NCI-H2227 treated with DMSO at 0.1 percent for 48 hours (cell line): ENCODE measurements at regions not wholly inside any gene's neighbourhood (a gene's known extent, or its start where the extent isn't known, plus 50 kb on each side); places are given as distances from the start of the nearest gene placed in this dataset.
"Not testable (repeated sequence)": the region's sequence is repeated elsewhere in the genome, so short reads cannot be mapped to it uniquely, and the experiment has no call there.

Source experiments
- DNase-seq: peaks from one replicate; lab custom pipeline; 2025; lab: John Stamatoyannopoulos, UW

DNA sequence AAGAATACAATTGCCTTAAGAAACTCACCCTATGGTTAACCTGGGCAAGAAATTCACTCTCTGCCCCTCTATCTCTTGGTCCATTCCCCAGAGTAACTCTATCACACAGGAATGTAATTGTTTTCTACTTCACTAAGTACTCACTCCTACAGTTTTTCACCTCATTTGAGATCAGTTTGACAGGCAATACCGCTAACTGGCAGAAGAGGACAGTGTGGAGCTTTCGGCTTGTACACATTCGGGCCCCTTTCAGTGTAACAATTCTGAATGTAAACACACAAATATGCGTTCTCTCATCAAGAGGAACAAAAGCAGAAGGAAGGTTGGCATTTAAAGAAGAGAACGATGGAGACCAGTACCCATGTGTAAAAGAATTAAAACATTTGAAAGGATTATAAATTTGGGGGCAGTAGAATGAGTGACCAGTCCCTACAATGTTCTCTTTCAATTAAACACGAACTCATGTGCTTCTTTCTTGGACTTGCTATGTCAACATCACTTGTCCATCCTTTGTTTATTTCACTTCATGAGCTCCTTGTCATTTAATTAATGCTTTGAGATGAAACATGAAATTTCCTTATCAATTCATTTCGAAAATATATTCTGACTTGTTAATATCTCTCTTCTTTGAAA, 188.5 kb upstream of the GRAMD2B start:
- DNase-seq: no peak

DNA sequence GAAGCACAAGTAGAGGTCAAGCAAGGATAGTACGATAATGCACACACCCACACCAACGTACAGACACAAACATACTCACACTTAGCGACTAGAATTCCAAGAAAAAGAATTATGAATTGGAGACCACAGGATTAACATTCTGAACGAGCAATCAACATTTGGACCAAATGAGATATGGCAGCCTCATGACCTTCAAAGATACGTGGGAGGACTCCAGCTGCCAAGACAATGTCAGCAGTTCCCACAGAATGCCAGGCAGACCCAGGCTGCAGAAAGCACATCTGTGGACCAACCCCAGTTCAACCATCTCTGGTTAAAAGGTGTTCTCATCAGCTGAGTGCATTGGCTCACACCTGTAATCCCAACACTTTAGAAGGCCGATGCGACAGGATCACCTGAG, 187.6 kb upstream of the GRAMD2B start:
- no peak for DNase-seq

DNA sequence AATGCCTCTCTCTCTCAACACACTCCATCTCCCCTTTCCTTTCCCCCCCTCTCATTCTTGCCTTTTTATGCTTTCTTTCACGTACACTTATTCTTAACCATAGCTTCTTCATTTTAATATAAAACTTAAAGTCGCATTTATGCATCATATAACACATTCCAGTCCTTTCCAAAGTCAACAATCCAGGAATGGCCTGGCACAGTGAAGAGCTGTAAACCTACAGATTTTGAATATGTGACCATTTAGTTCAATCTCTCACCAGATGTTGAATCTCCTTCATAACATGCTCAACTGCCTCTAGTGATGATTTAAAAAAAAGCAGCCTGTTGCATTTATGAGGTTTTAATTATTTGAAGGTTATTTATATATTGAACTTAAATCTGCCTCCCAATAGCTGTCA, 186.2 kb upstream of the GRAMD2B start:
- no peak for DNase-seq

DNA sequence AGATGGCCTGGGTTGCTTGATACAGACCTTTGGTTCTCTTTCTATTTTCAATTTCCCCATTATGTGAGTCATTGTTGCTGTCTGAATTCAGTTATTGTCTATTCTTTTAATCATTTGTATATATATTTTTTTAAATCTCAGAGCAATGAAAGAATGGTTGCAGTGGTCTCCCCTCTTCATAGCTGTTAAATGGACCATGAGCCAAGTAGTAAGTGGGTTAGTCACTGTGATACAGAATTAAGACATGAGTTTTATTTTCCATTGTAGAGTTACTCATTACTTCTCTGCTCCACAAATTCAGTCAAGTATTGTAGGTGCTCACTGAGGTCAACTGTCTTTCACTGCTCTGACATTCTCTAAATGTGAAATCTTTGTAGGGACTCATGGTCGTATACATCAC, 174.6 kb upstream of the GRAMD2B start:
- no peak for DNase-seq

DNA sequence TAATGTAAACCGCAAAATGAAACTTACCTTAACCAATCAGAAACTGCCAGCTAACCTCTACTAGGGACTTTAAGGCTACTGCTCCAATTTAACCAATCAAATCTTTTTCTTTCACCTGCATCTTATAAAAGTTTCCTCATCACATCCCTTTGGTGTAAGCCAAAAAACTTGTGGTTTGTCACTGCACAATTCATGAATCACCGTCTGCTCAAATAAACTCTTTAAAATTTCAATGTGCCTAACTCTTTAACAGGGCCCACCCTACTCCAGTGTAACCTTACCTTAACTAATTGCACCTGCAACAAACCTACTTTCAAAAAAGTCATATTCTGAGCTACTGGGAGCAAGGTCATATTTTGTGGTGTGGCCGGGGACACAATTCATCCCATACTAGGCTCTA, 172.2 kb upstream of the GRAMD2B start:
- no peak for DNase-seq

DNA sequence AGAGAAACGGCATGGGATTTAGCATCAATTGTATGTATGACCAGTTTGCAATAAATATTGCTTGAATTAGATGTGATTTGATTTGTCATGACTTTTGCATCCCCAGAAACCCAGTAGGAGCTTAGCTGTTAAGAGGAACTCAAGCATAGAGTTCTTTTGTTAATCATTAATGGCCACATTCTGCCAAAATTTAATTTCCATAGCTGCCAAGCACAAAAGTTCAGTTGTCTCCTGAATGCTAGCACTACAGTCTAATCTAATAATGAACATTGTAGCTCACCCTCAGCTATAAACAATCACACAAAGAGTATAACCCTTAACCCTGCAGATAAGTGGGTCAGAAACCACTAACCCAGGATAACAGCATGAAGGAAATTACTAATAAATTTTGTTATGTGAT, 169.8 kb upstream of the GRAMD2B start:
- no peak for DNase-seq

DNA sequence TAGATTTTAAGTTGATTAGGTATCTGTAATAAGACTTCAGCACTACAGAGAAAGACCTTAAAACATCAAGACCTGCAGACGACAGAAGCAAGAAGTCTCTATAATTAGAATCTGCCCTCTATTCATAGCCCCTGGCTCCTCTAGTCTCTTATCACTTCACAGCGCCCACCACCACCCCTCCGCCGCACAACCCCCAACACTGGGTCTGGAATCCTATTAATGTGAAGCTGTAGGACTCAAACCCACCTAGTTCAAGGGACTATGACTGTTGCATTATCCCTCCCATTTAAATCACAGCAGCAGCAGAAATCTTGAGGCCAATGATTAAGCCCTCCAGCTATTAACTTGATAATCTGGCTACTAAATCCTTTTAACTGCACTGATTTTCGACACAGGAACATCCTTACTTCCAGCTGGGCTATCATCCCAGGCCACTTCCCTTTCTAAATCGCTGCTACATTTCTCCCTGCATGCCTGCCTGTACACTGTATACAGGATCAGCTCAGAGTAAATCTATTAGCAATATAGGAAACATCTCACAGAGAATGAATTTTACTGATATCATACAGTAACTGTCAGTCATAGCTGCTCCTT, 159.5 kb upstream of the GRAMD2B start:
- peak; percentile 10 for DNase-seq

DNA sequence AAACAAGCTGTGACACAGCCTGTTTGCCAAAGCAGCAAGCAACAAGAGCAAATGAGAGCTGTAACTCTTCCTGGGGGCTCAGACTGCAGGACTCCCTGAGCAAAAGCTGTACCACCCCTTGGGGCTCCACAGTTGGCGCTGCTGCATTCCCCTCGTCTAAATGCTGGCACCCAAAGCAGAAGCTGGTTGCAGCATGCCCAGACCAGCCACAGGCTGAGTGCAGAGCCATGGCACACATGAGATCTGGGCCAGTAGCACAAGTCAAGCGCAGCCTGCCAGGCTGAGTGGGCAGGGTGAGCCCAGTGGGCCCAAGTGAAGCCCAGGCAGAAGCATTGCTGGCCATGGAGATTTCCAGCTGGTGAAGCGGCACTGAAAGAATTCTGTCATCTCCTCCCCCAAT, 157.3 kb upstream of the GRAMD2B start:
- DNase-seq: no peak

DNA sequence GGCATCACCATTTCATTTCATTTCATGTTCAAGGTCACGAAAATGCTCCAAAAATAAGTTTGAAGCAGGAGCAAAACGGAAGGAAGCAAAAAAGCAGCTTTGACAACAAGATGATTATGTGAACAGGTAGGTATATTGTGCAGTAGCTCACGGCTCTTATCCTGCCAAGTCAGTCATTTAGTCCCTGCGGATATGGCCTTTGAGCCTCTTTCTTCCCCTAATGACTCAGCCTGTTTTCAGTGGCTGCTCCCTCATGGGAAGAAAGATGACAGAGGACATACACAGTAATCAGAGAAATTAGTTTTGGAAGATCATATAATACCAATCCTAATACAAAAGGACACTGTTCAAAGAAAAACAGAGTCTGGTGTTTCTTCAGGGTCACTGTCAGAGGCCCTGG, 155.8 kb upstream of the GRAMD2B start:
- no peak for DNase-seq

DNA sequence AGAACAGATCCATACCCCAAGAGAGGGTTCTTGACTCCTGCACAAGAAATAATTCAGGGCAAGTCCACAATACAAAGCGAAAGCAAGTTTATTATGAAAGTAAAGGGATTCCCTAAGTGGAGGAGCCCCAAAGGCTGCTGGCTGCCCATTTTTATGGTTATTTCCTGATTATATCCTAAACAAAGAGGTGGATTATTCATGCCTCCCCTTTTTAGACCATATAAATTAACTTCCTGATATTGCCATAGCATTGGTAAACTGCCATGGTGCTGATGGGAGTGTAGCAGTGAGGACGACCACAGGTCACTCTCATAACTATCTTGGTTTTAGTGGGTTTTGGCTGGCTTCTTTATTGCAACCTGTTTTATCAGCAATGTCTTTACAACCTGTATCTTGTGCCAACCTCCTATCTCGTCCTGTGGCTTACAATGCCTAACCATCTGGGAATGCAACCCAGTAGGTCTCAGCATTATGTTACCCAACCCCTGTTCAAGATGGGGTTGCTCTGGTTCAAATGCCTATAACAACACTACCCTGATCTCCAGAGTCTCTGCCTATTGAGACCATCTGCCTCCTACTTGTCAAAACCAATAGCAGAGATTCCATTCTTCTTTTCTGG, 154.4 kb upstream of the GRAMD2B start:
- DNase-seq: no peak

DNA sequence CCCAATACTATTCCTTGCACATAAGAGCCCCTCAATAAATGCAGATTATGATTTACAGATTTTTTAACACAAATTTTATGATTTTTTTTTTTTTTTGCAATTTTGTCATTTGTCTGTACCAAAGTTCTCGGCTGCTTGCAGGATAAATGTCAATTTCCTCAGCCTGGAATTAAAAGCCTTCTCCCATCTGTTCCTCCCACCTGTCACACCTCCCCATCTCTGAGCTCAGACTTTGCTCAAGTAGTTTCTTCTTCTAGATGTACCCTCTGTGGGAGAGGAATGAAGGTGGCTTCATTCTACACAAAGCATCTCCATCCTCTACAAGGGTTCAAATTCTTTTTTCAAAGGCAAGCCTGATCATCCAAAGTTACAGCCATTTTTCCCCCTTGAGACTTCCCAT, 153.7 kb upstream of the GRAMD2B start:
- no peak for DNase-seq

DNA sequence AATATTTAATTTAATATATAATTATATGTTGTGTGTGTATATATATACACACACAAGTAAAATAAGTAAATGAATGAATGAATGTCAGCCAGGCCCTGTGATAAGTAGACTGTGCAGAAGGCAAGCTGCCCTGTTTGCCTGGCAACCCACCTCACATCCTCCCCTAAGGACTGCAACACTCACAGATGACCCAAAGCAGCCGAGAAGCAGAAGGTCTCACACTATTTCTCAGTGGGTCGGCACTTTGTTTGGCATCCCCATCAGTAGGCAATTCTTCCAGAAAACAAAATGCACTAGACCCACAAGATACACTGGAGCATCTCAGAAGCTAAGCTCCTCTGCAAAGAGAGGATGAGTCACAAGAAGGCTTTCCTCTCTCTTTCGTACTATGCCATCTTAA, 152.1 kb upstream of the GRAMD2B start:
- no peak for DNase-seq

DNA sequence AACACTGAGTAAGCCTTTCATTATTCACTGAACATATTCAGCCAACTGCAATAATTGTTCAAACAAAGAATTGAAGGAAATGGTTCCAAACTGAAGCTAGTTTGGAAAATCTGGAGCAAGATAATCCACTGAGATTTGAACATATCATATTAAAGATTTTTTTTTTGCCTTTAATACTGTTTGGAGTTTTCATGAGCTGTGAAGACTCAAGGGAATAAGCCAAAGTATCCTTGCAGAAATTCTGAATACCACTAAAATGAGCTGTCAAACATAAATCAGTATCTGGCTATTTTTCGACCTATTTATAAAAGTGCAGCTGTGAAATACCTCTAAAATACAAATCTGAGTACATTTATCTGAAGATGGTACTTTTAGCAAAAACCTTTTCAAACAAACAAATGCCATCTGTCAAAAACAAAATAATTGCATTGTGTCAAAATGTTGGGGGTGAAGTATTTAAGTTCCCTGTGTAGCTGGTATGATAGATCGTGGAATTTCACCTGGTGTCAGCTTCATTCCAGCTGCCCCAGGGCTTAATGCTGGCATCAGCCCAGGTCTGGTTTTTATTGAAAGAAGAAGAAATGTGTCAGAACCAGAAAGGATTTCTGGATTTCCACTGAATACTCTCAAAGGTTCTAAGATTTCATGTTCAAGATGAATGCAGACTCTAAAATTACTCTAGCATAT, 149.0 kb upstream of the GRAMD2B start:
- peak; percentile 23 for DNase-seq

DNA sequence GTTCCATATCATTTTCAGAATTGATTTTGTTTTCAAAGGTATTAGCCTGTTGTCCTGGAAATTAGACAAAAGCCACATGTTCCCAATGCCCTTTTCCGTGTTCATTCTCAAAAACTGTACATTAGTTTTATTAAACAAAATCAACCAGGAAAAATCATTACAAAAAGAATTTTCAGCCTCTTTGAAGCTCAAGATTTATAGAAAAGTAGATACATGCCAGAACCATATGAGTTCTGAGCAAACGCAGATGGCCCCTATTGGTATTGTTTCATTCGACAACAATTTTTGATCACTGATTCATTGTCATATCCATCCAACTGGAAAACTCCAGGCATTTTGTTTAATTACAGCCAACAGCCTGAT, 148.5 kb upstream of the GRAMD2B start:
- DNase-seq: no peak

DNA sequence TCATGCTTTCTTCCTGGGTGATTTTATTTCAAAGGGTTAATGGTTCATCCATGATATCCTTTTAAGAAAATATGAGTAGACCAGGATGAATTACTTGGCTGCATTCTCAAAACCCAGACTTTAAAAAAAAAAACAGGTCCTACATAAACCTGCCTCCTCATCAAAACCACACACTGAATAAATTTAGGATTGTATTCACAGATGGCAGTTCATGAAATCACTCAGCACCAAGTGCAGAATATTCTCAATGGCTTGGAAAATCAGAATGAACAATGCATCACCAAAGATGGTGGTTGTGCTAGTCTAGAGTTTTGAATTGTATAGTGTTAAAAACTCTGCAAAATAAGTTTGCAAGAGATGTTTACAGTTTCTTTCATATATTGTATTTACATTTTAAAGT, 145.4 kb upstream of the GRAMD2B start:
- no peak for DNase-seq

DNA sequence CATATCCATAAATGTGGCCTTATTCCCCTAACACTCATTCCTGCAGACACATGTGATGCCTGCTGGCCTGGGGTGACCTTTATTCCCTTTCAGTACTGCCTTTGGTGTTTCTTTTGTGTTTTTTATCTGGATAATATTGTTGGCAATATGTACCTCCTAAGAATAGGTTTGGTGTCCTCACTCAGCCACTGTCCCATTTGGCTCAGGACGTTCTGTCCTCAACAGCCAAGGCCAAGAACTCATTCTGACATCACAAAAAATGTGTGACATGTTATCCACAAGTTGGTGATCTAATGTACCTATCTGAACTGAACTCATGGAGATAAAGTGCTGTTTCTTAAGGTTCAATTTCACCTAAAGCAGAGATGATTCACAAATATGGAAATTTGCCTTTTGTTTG, 142.9 kb upstream of the GRAMD2B start:
- no peak for DNase-seq

DNA sequence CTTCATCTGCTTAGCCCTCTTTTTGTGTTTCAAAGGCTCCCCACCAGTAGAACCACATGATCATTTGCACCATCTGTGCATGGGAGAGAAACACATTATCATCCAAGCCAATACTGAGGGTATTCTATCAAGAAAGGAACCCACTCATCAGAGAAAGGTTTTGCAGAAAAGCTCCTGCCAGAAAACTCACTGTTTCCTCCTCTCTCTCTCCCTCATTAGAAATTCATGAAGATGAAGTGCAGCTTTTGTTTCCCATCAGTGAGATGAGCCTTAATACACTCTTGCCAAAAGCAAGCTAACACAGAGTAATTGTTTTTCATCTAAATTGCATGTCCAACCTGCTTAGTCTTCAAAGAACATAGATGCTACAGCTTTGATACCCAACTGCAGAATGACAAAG, 142.4 kb upstream of the GRAMD2B start:
- no peak for DNase-seq

DNA sequence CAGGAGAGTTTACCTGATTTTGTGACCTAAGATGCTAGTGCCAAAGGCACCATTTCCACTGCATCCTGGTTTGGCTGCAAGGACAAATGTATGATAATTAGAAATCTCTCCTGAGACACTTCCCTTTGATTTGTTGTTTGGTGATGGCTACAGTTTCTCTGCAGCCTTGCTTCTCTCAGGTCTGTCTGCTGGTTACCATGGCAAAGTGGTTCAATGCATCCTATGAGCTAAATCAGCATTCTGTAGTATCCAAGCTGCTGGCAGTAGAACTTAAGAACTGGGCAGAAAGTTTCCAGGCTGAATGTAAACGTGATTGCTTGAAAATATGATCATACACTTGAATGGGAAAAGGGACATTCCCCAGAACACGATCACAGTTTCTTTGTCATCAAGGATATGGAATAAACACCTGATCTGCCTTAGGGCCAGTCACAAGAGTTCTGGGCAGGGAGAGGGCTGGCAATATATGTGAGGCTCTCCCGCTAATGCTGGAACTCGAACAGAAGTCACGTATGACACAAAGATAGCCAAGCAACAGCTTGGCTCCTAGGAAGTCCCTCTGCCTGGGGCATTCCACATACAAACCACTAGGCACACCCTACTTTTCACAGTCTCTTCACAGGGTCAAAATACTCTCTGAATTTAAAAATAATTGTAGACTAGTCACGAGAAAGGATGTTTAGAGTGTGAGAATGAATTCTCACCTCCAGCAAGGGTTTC, 138.1 kb upstream of the GRAMD2B start:
- DNase-seq: no peak

DNA sequence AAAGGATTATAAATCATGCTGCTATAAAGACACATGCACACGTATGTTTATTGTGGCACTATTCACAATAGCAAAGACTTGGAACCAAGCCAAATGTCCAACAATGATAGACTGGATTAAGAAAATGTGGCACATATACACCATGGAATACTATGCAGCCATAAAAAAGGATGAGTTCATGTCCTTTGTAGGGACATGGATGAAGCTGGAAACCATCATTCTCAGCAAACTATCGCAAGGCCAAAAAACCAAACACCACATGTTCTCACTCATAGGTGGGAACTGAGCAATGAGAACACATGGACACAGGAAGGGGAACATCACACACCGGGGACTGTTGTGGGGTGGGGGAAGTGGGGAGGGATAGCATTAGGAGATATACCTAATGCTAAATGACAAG, 127.1 kb upstream of the GRAMD2B start:
- DNase-seq: not testable (repeated sequence)

DNA sequence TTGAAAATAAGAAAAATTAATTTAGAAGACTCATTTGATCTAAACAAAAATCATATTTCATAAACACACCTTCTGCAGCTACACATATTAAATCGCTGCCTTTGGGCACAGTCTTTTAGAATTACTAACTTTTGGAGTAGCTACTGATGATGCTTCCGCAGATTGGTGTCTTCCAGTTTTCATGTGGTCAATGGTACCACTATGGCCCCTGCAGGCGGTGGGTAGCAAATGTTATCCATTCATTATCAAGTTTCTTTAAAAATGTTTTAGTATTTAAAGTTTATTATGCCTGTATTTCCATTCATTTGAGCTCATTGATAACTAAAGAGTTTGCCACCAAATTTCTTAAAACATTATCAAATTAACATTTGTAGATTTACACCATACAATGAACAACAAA, 122.9 kb upstream of the GRAMD2B start:
- no peak for DNase-seq

DNA sequence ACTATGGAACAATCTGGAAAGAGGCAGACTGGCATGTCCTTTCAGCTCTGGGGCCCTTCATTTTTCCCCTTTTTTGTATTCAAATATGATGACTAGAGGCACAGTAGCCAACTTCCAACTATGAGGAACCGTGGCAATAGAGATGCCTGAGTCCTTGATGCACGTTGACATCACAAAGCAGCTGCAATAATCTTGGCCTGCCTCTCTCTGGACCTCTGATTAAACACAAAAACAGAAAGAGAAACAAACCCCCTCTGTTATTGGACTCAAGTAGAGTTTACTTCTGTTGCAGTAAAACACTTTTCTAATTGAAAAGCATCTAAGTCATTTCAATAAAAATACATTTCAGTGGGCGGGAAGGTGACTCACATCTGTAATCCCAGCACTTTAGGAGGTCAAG, 122.2 kb upstream of the GRAMD2B start:
- no peak for DNase-seq

DNA sequence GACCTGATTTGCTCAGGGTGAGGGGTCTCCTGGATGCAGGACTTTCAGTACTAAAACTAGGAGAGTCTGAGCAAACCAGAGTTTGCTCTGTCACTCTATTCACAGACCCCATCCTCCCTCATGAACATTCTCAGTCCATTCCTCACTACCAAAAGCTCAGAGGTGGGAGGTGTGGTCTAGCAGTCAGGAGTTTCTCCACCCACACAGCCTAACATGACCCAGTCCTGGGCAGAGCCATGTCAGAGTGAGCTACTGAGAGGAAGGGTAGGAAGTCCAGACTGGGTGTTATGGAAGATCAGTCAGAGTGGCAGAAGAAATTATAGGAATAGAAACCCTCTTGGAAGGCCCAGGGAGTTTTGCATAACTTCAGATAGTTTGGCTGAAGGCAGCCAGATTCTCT, 113.3 kb upstream of the GRAMD2B start:
- DNase-seq: no peak

DNA sequence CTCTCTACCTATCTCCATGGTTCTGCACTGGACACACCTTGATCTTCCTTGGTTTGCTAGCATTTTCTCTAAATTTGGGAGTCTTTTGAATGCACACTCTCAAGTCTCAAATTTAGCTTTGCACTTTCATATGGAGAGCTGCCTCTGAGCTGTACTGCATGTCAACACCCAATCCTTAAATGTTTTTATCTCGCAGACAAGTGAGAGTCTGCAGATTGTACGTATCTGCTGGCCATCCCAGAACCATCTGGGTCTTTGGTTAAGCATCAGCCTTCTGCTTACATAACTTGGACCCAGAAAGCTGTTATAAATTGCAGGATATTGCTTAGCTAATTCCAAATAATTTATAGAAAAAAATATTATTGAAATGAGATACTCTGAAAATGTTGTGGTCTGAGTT, 111.4 kb upstream of the GRAMD2B start:
- no peak for DNase-seq
